ACC112 (cell line): ENCODE measurements at regions not wholly inside any gene's neighbourhood (a gene's known extent, or its start where the extent isn't known, plus 50 kb on each side); places are given as distances from the start of the nearest gene placed in this dataset.
A peak's percentile ranks its signal among the peaks of the same experiment; 100 is the strongest.

ENCODE experiments used
- H2AFZ ChIP-seq: fragments of 200-600 bp; sonication (generic); one replicate; pipeline ENCODE4 v1.6.0; 2017; ENCODE audit warnings: antibody characterized with exemption, low read length; ENCODE audit not compliant: unreplicated experiment
- H3K27ac ChIP-seq: fragments of 200-600 bp; sonication (generic); 2 replicates; pipeline ENCODE4 v1.5.1; 2014; ENCODE audit warnings: low read depth, mild to moderate bottlenecking, antibody characterized with exemption, low read length, moderate library complexity
- H3K27me3 ChIP-seq: fragments of 200-600 bp; sonication (generic); 2 replicates; pipeline ENCODE4 v1.6.1; 2014; ENCODE audit warnings: mild to moderate bottlenecking, antibody characterized with exemption, low read length, moderate library complexity, mixed read lengths; ENCODE audit not compliant: insufficient read depth
- H3K36me3 ChIP-seq: fragments of 200-600 bp; sonication (generic); 2 replicates; pipeline ENCODE4 v1.6.1; 2016; ENCODE audit warnings: mild to moderate bottlenecking, antibody characterized with exemption, low read length, moderate library complexity, mixed read lengths; ENCODE audit not compliant: insufficient read depth
- H3K4me1 ChIP-seq: fragments of 200-600 bp; sonication (generic); one replicate; pipeline ENCODE4 v1.6.1; 2016; ENCODE audit warnings: low read length, mixed read lengths; ENCODE audit not compliant: insufficient read depth, unreplicated experiment, control insufficient read depth
- H3K4me3 ChIP-seq: fragments of 200-600 bp; sonication (generic); 2 replicates; pipeline ENCODE4 v1.5.1; 2014; ENCODE audit warnings: mild to moderate bottlenecking, low read depth, low read length
- H3K79me2 ChIP-seq: fragments of 200-600 bp; sonication (generic); one replicate; pipeline ENCODE4 v1.6.0; 2016; ENCODE audit warnings: low read length; ENCODE audit not compliant: control insufficient read depth, unreplicated experiment, insufficient read depth

DNA sequence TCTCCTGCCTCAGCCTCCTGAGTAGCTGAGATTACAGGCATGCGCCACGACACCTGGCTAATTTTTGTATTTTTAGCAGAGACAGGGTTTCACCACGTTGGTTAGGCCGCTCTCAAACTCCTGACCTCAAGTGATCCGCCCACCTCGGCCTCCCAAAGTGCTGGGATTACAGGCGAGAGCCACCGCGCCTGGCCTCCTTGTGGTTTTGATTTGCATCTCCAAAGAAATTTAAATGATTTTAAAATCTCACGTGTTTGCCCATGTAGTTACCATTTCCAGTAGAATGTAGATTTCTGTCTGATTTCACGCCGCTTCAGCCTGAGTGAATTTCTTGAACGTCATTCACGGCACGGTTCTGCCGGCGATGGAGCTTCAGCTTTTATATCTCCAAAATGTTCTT, 55.8 kb downstream of the IGF2 start:
- no peaks in the 10 kb centered on the region for H3K79me2 ChIP-seq
- H3K27me3 ChIP-seq, result no peaks in the 10 kb centered on the region
- no peaks in the 10 kb centered on the region for H3K4me1 ChIP-seq
- H2AFZ ChIP-seq, result no peak overlapping the region
- no peaks in the 10 kb centered on the region for H3K36me3 ChIP-seq
- H3K27ac ChIP-seq, result no peak overlapping the region
- no peak overlapping the region for H3K4me3 ChIP-seq

DNA sequence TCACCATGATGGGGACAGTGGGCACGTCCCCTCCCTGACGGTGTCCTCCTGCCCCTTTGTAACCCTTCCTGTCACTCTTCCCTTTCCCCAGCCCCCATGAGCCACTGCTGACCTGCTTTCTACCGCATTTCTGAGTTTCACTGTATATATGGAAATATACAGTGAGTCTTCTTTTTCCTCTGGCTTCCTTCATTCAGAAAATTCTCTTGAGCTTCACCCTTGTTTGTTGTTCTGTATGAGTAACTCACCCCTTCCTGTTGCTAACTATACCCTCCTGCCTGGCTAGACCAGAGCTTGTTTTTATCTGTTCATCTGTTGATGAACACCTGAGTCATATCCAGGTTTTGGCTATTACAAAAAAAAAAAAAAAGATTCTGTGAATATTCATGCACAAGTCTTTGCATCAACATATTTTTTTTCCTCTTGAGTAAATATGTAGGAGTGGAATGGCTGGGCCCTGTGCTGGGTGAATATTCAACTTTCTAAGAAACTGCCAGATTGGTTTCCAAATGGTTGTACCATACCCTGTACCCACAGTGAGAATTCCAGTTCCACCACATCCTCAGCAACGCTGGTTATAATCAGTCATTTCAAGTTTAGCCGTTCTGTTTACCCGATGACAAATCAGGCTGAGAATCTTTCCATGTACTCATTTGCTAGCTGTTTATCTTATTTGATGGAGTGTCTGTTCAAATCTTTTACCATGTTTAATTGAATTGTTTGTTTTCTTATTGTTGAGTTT, 62.0 kb downstream of the IGF2 start:
- Histone ChIP-seq H3K27me3 (peaks cover 1% of the 10 kb centered on the region; the same call in 1 of the 2 replicates), H3K4me1 (peaks cover 20% of the 10 kb centered on the region), H3K27ac (peak overlapping the region; percentile 73), H3K79me2 (no peaks in the 10 kb centered on the region), H2AFZ (no peak overlapping the region), H3K36me3 (no peaks in the 10 kb centered on the region), H3K4me3 (peak overlapping the region; percentile 38; the same call in 1 of the 2 replicates)

DNA sequence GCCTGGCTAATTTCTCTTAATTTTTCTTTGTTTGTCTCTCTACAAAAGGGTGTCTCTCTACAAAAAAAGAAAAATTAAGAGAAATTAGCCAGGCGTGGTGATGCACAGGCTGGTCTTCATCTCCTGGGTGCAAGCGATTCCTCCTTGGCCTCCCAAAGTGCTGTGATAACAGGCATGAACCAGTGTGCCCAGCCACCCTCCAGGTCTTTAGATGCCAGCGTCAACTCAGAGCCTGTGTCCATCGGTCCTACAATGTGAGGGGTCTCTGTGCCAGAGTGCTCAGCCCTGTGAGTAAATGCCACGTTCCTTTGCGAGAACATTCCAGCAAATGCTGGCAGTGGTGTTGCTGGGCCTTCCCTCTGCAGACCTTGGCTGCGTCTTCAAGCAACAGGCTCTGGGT, 62.7 kb downstream of the IGF2 start:
- Histone ChIP-seq H3K36me3 (no peaks in the 10 kb centered on the region), H3K79me2 (no peaks in the 10 kb centered on the region), H3K27me3 (peaks cover 9% of the 10 kb centered on the region; the same call in 1 of the 2 replicates), H3K4me3 (peak overlapping the region; percentile 38; the same call in 1 of the 2 replicates), H2AFZ (no peak overlapping the region), H3K4me1 (peaks cover 20% of the 10 kb centered on the region), H3K27ac (peak overlapping the region; percentile 73; the same call in 1 of the 2 replicates)

DNA sequence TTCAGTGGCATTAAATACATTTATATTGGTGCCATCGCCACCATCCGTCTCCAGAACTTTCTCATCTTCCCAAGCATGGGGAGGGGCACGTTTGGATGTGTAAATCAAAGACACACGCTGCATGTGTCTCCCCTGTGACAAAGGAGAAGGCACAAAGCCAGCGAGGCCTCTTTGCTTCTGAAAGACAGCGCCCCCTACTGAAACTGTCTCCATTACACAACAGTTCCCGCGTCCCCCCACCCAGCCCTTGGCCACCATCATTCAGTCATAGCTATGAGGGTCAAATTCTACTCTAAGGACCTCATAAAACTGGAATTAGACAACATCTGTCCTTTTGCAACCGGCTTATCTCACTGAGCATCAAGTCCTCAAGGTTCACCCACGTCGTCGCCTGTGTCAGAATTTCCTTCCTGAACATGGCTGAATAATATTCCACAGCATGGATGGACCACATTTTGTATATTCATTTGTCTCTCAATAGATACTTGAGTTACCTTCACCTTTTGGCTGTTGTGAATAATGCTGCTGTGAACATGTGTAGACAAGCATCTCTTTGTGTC, 64.8 kb downstream of the IGF2 start:
- Histone ChIP-seq H3K36me3 (no peaks in the 10 kb centered on the region), H3K4me3 (no peak overlapping the region), H3K4me1 (peaks cover 20% of the 10 kb centered on the region), H2AFZ (no peak overlapping the region), H3K27me3 (peaks cover 30% of the 10 kb centered on the region), H3K79me2 (no peaks in the 10 kb centered on the region), H3K27ac (no peak overlapping the region)

DNA sequence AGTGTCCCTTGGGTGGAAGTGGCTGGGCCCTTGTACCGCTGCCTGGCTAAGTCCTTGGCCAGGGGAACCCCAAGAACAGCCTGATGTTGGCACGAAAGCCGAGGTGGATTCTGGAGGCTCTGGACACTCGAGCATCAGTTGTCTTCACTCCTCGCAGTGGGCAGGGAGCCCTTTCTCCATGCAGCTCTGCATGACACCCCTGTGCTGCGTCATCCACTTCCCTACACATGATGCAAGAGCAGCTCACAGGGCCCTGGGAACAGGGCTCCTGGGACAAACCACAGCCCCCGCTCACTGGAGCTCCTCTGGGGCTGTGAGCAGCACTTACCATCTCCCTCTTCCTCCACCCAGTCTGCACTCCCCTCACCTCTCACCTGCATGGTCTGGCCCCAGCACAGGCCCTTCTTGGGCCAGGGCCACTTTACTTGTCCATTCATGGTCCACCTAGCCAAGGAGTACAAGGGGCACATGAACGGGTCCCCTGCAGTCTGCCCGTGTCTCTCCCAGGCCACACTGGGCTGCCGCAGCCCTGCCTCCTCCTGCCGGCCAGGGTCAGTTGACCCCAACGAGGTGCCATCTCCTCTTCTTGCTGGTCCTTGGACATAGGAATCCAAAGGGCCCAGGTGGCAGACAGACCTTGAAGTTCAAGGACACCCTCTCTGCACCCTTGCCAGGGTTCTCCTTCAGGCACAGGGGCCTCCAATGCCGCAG, 66.5 kb downstream of the IGF2 start:
- H3K4me1 ChIP-seq, result peaks cover 17% of the 10 kb centered on the region
- no peaks in the 10 kb centered on the region for H3K79me2 ChIP-seq
- peaks cover 44% of the 10 kb centered on the region for H3K27me3 ChIP-seq
- H2AFZ ChIP-seq, result no peak overlapping the region
- H3K27ac ChIP-seq, result no peak overlapping the region
- H3K4me3 ChIP-seq, result no peak overlapping the region
- H3K36me3 ChIP-seq, result no peaks in the 10 kb centered on the region

DNA sequence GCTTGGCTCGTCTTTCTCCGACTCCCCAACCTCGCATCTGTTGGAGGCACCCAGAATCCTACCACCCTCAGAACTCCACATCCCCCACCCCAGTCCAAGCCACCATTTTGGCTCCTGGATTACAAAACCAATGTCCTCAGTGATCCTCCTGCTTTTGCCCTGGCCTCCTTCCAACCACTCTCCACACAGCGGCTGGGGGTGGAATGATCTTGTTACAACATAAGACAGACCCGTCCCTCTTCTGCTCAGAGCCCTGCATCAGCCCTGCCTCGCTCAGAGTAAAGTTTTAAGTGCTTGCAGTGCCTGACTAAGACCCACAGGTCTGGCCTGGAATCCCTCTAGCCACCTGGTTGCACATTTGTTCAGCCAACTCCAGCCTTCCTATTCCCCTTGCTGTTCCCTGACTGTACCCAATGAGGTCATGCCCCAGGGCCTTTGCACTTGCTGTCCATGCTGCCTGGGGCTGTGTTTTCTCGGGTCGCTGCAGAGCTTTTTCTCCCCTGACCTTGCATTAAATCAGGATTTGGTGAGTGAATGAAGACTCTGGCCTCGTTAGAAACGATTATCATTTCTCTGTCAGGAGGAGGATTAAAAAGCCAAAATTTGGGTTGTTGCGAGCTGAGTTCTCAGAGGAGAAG, 67.3 kb downstream of the IGF2 start:
- peaks cover 9% of the 10 kb centered on the region for H3K4me1 ChIP-seq
- peaks cover 52% of the 10 kb centered on the region for H3K27me3 ChIP-seq
- H3K36me3 ChIP-seq, result no peaks in the 10 kb centered on the region
- H3K4me3 ChIP-seq, result no peak overlapping the region
- no peak overlapping the region for H2AFZ ChIP-seq
- H3K27ac ChIP-seq, result no peak overlapping the region
- H3K79me2 ChIP-seq, result no peaks in the 10 kb centered on the region
